Vagina (tissue), 2 donors: ENCODE measurements at regions not wholly inside any gene's neighbourhood (a gene's known extent, or its start where the extent isn't known, plus 50 kb on each side); places are given as distances from the start of the nearest gene placed in this dataset.

Experiments
- CTCF ChIP-seq, 3 experiments: fragments of 450-650 bp in 2 of 3; fragments of 200-600 bp in 1 of 3; sonication (generic) in 1 of 3; IDR thresholded peaks; one replicate each; pipeline ENCODE4 v1.5.1; 2017 to 2019; ENCODE audit warnings: antibody characterized with exemption in 3 of 3, mild to moderate bottlenecking in 2 of 3, moderate library complexity in 2 of 3
- POLR2A ChIP-seq, 2 donors: fragments of 450-650 bp; IDR thresholded peaks; one replicate each; pipeline ENCODE4 v1.6.1; 2017; ENCODE audit warnings: antibody characterized with exemption in 2 of 2, mild to moderate bottlenecking in 2 of 2, moderate library complexity in 2 of 2
- POLR2AphosphoS5 ChIP-seq, 2 donors: sonication (generic); formaldehyde crosslinking; IDR thresholded peaks; one replicate each; pipeline ENCODE4 v1.9.0; 2017; ENCODE audit warnings: antibody characterized with exemption in 2 of 2, mild to moderate bottlenecking in 2 of 2, low read depth in 1 of 2; ENCODE audit not compliant: insufficient read depth in 1 of 2

DNA sequence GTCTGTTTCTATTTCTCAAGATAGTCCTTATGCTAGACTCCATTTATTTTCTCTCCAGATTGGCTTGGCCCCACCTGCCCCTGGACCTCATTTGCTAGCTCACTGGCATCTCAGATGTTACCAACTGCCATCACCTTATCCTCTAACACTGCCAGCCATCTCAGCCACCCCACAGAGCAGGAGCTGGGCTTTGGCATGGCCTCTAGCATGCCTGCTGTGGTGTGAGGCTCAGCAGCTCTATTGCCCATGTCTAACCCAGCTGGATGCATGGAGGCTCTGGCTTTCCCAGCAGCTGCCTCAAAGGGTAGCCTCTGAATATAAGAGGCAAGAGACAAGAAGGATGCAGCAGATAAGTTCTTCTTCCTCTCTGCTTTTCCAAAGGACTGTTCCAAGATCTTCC is 373.4 kb downstream of the TNS1 start:
- TF ChIP-seq CTCF (IDR thresholded peaks at IDR 0.05): no peak
- TF ChIP-seq POLR2AphosphoS5 (IDR thresholded peaks at IDR 0.05; ENCODE audit: insufficient read depth in 1 of 2, low read depth in 1 of 2): no peak
- no peak for TF ChIP-seq POLR2A (IDR thresholded peaks at IDR 0.05)
